Progenitor cell of endocrine pancreas (in vitro differentiated cells): ENCODE measurements at regions not wholly inside any gene's neighbourhood (a gene's known extent, or its start where the extent isn't known, plus 50 kb on each side); places are given as distances from the start of the nearest gene placed in this dataset.

Experiments
- DNase-seq: peaks from one replicate; pipeline ENCODE4 v3.0.0; 2021; ENCODE audit warnings: low spot score; ENCODE audit not compliant: unreplicated experiment
- H3K27ac Mint-ChIP-seq: 2 replicates; pipeline ENCODE4 v1.8.0; 2021; ENCODE audit warnings: mild to moderate bottlenecking, moderate library complexity, mixed read lengths
- H3K27me3 Mint-ChIP-seq: 2 replicates; pipeline ENCODE4 v1.8.0; 2021; ENCODE audit warnings: mixed read lengths
- H3K36me3 Mint-ChIP-seq: 2 replicates; pipeline ENCODE4 v1.8.0; 2022; ENCODE audit warnings: mixed read lengths; ENCODE audit not compliant: insufficient read depth
- H3K4me1 Mint-ChIP-seq: 2 replicates; pipeline ENCODE4 v1.8.0; 2021; ENCODE audit warnings: low read depth, mixed read lengths
- H3K4me3 Mint-ChIP-seq: 2 replicates; pipeline ENCODE4 v1.8.0; 2021; ENCODE audit warnings: low read depth, mild to moderate bottlenecking, moderate library complexity, mixed read lengths
- H3K9me3 Mint-ChIP-seq: 2 replicates; pipeline ENCODE4 v1.8.0; 2021; ENCODE audit warnings: low read depth, mixed read lengths
- TF ChIP-seq, protein P1 (sequence below): fragments of 200-600 bp; sonication (generic); IDR thresholded peaks from one replicate; pipeline ENCODE4 v1.5.0; 2021; ENCODE audit warnings: antibody characterized with exemption, mild to moderate bottlenecking; ENCODE audit not compliant: unreplicated experiment

DNA sequence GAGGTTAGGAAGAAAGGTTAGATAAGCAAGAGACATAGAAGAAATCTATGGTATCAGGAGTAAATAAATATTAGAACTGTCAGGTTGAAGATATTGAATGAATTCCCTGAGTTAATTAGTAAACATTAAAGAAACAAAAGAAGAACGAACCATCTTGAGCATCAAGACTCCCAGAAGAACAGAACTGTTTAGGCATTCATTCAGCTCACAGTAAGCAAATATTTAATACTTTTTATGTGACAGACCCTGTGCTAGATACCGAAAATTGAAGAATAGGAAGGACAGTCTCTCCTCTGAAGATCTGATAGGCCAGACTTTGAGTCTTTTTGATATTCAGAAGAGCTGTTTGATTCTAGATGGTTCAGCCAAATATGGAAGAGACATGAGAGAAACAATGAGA, 731.5 kb downstream of the XPNPEP1 start:
- TF ChIP-seq, protein P1, sequence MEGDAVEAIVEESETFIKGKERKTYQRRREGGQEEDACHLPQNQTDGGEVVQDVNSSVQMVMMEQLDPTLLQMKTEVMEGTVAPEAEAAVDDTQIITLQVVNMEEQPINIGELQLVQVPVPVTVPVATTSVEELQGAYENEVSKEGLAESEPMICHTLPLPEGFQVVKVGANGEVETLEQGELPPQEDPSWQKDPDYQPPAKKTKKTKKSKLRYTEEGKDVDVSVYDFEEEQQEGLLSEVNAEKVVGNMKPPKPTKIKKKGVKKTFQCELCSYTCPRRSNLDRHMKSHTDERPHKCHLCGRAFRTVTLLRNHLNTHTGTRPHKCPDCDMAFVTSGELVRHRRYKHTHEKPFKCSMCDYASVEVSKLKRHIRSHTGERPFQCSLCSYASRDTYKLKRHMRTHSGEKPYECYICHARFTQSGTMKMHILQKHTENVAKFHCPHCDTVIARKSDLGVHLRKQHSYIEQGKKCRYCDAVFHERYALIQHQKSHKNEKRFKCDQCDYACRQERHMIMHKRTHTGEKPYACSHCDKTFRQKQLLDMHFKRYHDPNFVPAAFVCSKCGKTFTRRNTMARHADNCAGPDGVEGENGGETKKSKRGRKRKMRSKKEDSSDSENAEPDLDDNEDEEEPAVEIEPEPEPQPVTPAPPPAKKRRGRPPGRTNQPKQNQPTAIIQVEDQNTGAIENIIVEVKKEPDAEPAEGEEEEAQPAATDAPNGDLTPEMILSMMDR, result no peak
- peaks cover 15% of the 10 kb centered on the region for H3K4me1 Mint-ChIP-seq
- H3K36me3 Mint-ChIP-seq, result peaks cover 2% of the 10 kb centered on the region
- H3K4me3 Mint-ChIP-seq, result no peak overlapping the region
- H3K27ac Mint-ChIP-seq, result no peak overlapping the region
- no peaks in the 10 kb centered on the region for H3K27me3 Mint-ChIP-seq
- H3K9me3 Mint-ChIP-seq, result peaks cover 24% of the 10 kb centered on the region
- DNase-seq, result no peak

DNA sequence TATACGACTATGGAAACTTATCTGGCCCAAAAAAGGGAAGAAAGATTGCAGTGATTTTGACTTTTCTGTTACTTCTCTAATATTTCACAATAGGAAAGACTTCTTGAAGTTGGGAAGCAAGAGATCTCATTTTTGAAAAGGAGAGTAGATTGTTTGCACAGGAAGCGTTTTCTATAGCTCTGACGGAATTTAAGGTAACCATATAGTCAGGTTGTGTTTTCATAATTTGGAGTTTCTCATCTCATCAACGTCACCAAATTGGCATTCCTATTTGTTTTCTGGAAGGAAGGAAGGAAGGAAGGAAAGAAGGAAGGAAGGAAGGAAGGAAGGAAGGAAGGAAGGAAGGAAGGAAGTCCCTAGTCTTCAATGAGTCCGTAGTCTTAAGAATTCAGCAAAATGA, 732.0 kb downstream of the XPNPEP1 start:
- TF ChIP-seq, protein P1, result no peak
- Mint-ChIP-seq H3K4me3 (no peak overlapping the region), H3K27me3 (no peaks in the 10 kb centered on the region), H3K9me3 (peaks cover 26% of the 10 kb centered on the region), H3K4me1 (peaks cover 15% of the 10 kb centered on the region), H3K36me3 (peaks cover 2% of the 10 kb centered on the region), H3K27ac (no peak overlapping the region)
- no peak for DNase-seq

DNA sequence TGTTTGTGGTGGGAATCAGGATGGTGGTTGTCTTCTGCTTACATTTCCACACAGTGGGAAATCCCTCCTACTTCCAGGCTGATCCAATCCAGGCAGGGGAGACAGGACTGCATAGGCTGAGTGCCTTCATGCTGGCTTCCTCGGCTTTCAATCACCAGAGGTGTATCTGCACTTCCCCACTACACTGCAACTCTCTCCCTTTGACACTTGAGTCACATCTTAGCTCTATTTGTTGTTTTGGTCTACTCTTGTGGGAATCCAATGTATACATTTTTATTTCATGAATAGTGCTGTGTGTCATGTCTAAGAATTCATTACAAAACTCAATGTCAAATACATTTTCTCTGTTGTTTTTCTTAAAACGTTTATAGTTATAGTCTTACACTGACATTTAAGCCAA, 735.6 kb downstream of the XPNPEP1 start:
- no peak overlapping the region for H3K27ac Mint-ChIP-seq
- DNase-seq, result no peak
- H3K27me3 Mint-ChIP-seq, result no peaks in the 10 kb centered on the region
- H3K4me1 Mint-ChIP-seq, result peaks cover 7% of the 10 kb centered on the region
- peaks cover 2% of the 10 kb centered on the region for H3K36me3 Mint-ChIP-seq
- H3K4me3 Mint-ChIP-seq, result no peak overlapping the region
- TF ChIP-seq, protein P1, result no peak
- peaks cover 50% of the 10 kb centered on the region for H3K9me3 Mint-ChIP-seq

DNA sequence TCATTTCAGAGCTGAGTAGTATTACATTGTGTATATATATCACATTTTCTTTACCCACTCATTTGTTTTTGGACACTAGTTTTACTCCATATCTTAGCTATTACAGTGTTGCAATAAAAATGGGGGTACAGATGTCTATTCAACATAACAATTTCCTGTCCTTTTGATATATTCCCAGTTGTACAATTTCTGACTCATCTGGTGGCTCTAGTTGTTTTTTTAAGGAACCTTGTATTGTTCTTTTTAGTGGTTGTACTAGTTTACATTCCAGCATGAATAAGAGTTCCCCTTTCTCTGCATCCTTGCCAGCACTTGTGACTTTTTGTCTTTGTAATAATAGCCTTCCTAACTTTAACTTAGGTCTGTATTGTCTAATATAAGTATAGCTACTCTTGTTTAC, 739.9 kb downstream of the XPNPEP1 start:
- H3K27ac Mint-ChIP-seq, result no peak overlapping the region
- H3K4me1 Mint-ChIP-seq, result no peaks in the 10 kb centered on the region
- peaks cover 1% of the 10 kb centered on the region for H3K36me3 Mint-ChIP-seq
- TF ChIP-seq, protein P1, result no peak
- no peak overlapping the region for H3K4me3 Mint-ChIP-seq
- no peaks in the 10 kb centered on the region for H3K27me3 Mint-ChIP-seq
- DNase-seq, result no peak
- H3K9me3 Mint-ChIP-seq, result peaks cover 39% of the 10 kb centered on the region

DNA sequence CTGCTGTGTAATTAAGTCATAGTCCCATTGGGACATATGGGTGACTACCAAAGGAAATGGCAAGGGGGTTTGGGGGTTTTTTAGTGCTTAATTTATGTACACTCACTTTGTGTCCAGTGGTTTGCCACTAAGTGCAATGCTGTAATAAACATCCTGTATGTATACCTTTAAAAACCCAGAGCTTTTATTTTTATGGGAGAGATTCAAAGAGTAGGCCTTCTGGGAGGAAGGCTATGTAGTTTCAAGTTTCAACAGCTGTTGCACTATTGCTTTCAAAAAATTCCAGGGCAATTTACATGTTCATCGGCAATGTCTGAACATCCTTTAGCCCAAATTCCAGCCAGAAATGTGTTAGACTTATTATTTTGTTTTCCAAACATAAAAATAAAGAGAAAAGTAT, 744.7 kb downstream of the XPNPEP1 start:
- no peak for DNase-seq
- H3K4me1 Mint-ChIP-seq, result no peaks in the 10 kb centered on the region
- no peaks in the 10 kb centered on the region for H3K36me3 Mint-ChIP-seq
- H3K9me3 Mint-ChIP-seq, result peaks cover 15% of the 10 kb centered on the region
- H3K4me3 Mint-ChIP-seq, result no peak overlapping the region
- H3K27ac Mint-ChIP-seq, result no peak overlapping the region
- H3K27me3 Mint-ChIP-seq, result no peaks in the 10 kb centered on the region
- TF ChIP-seq, protein P1, result no peak

DNA sequence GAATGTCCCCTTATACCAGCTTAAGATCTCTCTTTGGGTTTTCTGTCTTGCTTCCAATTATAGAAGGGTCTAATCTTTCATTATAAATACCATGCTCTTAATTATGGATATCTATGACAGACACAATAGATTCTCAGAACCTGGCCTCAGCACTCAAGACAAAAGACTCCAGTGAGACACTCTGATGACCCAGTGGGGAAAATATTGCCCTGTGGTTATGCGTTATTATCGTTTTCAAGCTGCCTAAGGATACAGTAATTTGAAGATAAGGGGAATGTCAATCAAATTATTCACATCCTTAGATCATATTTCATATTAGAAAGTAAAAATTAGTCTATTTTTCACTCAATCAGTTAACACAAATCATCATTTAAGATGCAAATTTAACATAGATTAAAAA, 748.8 kb downstream of the XPNPEP1 start:
- Mint-ChIP-seq H3K4me3 (no peak overlapping the region), H3K4me1 (no peaks in the 10 kb centered on the region), H3K27me3 (no peaks in the 10 kb centered on the region), H3K36me3 (no peaks in the 10 kb centered on the region), H3K9me3 (peaks cover 9% of the 10 kb centered on the region), H3K27ac (no peak overlapping the region)
- TF ChIP-seq, protein P1, result no peak
- no peak for DNase-seq
